Stimulated activated CD4-positive, alpha-beta T cell treated with anti-CD3 and anti-CD28 coated beads, TNF-alpha, amount 100 ng/mL, for 24 hours (primary cell): ENCODE measurements at regions not wholly inside any gene's neighbourhood (a gene's known extent, or its start where the extent isn't known, plus 50 kb on each side); places are given as distances from the start of the nearest gene placed in this dataset.
"Not testable (repeated sequence)": the region's sequence is repeated elsewhere in the genome, so short reads cannot be mapped to it uniquely, and the experiment has no call there.

Experiments used
- DNase-seq, 3 experiments: peaks; one replicate each; pipeline ENCODE4 v3.0.0-alpha.2; 2020; ENCODE audit warnings: low read depth in 3 of 3

DNA sequence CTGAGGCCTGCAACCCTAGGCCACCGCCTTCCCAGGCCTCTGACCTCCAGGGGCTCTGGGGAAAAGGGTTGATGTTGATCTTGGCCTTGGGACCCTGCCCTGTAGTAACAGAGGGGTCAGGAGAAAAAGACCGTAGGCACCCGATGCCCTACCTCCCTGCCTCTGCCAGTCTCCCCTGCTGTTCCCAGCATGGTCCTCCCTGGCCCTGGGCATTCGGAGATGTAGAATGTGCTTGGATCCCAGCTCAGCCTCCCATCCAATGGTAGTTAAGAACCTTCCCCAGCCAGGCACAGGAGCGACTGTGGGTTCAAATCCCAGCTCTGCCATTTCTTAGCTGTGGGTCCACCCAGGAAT lies 72.0 kb upstream of the TARDBP start:
- no peak for DNase-seq

DNA sequence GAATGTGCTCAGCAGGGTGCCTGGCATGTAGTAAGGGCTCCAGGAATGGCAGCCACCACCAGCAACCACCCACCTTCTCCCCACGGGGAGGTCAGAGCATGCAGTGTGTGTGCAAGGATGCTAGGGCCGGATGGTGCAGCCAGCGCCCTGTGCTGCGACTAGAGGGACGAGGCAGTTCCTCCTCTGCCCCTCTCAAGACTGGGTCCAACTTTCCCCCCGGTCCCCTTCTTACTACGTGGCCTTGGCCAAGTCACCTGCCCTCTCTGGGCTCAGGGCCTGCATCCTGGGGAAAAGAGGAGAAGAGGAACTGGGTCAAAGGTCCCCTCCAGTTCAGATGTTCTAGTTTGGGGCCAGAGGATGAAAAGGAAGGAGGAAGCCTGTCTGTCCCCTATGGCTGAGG lies 71.6 kb upstream of the TARDBP start:
- DNase-seq = no peak

DNA sequence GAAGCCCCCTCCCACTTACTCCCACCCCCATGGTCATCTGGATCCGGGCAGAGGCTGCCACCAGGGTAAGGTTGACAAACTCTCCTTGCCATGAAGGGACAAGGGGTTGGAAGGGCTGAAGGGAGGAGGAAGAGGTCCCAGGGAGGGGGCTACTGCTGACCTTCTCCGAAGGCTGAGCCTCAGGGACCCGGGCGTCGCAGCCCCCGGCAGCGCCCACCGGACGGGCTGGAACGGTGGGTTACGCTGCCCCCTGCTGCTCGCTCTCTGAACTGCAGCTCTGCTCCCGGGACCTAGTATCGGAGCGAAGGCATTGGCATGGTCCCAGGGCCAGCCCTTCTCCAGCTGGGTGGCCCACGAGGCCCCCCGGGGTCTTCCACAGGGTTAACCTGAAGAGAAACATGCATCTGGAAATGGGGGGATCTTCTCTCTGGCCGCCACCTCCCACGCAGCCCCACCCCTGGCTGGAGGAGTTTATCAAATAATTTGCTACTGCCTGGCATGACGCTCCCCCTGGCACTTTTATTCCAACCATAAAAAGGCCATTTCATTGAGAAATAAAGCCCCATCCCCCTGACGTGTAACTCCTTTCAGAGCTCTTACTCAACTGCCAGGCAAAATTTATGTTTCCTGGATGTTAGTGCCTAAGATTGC lies 70.4 kb upstream of the TARDBP start:
- peak; percentile 29 to 64 (median 55) for DNase-seq

DNA sequence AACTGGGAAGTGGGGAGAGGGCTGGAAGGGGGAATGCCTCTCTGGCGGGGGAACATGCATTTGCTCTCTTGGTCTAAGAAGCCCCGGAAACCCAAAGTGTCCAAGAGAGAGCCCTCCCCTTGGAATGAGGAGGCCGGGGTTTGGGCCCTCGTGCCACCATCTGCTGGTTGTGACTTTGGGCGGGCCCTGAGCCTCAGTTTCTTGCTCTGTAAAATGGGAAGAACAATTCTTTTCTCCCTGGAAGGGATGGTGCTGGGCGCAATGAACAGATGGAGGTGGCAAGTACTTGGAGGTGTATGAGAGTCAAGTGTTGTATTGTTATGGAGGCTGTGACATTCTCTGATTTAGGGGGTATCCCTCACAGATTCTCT lies 69.9 kb upstream of the TARDBP start:
- no peak for DNase-seq

DNA sequence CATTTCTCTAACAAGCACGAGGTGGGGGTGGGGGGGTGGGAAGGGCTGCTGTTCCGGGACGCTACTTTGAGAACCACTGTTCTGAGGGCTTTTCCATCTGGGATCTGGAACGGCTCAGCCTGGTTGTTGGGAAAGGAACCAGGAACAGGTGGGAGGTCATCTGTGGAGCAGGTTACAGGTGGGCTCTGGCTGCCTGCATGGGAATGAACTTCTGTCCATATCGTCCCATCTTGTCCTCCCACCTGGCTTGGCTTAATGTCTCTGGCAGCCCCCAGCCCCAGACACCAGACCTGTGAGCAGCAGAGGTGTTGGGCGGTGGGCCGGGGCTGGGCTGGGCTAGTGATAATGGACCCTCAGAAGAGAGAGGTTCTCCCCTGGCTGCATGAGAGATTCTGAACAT lies 69.4 kb upstream of the TARDBP start:
- DNase-seq = no peak

DNA sequence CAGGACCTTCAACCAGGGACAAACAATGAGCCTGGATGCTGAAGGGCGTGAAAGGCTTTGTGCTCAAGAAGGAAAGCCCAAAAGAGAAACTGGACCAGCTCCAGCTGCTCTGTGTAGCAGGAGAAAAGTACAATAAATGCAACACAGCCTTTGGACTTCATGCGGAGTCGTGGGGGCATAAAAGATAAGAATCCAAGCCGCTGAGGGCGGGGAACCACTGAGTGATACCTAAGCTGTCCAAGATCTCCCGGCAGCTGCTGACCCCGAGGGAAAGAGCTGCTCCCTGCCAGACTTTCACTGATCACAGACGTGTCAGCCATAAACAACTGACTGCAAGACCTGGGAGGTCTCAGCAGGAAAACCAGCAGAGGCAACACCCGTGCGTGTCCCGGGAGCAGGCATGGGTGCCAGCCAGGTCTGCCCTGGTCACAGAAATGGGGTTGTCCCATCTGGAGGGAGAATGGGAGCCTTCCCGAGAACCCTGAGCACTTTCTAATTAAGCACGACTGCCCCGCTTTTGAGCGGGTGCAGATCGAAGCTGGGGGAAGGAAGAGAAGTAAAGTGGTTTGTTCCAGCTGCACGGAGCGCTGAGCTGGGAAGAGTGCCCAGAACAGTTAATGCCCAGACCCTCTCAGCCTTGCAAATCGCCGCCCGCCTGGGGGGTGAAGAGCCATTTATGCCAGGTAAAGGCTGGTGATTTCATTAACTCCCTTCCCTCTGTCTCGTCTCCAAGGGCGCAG lies 68.3 kb upstream of the TARDBP start:
- DNase-seq = no peak

DNA sequence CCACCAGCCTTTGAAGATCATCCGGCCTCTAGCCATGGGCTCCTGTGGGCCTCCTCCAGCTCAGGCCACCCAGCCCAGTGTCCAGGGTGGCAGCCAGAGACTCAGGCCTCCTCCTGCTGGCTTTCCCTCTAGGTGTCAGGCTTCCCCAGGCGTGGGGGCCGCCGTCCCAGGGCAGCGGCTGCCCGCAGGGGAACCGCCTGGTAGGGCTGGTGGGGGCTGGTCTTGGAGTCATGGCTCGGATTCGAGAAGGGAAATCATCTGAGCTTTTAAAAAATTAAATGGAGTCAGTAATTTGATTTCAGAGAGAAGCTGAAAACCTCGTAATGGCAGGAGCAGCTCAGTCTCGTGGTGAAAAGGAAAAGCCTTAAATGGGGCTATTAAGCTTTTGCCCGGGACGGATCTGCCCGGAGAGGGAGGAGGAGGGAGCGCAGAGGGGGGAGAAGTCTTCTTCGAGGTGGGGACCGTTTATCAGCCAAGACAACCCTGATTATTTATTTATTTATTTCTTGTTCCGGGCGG lies 66.4 kb upstream of the TARDBP start:
- no peak for DNase-seq

DNA sequence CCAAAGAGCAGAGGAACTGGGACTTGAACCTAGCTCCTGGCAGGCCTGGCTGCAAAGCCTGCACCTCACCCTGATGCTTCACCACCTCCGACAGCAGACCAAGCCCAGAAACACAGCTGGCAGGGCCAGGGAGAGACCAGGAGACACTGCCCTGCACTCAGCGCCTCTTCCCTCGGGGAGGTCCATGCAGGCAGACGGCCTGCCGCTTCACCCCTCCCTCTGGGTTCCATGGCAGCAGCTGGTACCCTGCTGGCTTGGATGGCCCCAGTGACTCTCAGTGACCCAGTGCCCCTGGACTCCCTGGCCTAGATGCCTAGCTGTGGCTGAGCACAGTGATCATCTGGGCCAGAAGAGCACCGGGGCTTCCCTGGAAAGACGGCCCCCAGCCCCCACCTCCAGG lies 65.3 kb upstream of the TARDBP start:
- DNase-seq = no peak

DNA sequence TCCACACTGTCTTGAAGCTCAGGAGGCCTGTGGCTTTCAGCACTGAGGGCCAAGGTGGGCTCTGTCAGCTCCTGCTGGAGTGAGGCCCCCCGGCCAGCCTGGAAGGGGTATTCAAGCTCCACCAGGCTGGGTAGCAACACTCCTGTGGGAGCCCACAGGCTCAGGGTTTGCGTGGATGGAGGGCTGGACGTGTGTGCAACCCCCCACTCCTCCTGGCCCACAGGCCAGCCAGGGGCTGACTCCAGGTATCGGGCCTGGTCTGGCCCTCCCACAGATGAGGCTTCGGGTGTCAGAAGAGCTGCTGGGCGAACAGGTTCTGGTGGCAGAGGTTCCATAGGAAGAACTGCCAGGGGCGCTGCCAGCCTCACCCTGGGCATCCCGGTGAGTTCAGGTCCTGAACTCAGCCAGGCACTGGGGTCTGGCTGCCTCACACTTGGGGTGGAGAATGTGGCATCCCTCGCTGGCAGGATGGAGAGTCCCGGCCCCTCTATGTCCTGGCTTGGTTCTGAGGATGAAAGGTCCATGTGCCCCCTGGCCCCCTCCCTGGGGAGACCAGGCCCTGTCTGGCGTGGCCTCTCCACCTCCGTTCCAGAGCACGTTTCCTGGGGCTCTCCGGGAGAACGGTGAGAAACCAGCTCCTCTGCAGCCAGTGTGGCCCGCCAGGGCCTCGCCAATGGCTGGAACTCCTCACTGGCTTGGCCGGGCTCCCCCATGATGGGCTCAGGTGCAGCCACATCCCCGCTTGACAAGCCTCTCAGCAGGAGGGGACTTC lies 64.6 kb upstream of the TARDBP start:
- DNase-seq = no peak

DNA sequence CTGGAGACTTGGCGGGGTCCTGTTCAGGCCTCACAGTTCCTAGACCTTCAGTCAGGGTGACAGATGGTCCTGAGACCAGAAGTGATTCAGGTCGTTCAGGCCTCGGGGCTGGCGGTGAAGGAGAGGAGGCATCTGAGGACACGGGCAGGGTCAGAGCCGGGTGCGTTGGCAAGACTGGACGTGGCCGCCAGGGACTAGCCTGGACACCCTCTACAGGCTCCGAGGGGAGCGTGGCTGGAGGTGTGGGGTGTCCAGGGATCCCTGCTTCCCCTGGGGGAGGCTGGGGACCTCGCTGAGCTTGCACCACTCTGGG lies 64.0 kb upstream of the TARDBP start:
- DNase-seq = no peak

DNA sequence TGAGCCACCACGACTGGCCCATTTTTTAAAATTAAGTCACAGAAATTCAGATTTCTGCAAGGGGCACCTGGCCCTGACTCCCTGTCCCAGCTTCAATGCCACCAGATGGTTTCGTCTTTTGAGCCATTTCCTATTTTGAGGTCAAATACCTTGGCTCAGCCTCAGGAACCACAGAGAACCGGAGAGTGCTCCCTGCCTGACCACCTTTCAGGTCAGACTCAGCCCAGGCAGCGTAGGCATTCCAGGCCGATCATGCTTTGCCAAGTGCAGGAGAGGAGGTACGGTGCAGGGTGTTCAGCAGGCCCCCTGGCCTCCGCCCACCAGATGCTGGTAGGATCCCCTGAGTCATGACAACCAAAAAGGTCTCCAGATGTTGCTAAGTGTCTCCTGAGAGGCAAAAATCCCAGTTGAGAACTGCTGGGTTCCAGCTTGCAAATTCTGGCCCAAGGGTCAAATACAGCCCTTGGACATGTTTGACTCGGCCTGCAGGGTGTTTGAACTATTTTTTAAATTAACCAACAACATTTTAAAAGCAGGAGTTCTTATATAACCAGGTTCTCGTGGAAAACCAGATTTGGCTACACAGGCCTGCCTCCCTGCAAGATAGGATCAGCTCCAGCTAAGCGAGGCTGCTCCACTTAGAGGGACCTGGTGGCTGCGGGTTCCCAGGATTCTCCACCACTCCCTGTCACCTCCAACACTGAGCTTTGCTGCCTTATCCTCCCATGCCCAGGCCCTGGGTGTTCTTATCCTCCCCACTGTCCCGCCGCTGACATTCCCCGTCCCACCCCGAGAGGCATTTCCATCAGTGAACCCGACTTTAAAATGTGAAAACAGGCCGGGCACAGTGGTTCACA lies 61.9 kb upstream of the TARDBP start:
- no peak for DNase-seq

DNA sequence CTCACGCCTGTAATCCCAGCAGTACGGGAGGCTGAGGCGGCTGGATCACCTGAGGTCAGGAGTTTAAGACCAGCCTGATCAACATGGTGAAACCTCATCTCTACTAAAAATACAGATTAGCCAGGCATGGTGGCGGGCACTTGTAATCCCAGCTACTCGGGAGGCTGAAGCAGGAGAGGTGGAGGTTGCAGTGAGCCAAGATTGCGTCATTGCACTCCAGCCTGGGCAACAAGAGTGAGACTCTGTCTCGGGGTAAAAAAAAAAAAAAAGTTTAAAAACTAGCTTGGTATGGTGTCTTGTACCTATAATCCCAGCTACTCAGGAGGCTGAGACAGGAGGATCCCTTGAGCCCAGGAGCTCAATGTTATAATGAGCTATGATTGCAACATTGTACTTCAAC lies 61.2 kb upstream of the TARDBP start:
- DNase-seq = not testable (repeated sequence)

DNA sequence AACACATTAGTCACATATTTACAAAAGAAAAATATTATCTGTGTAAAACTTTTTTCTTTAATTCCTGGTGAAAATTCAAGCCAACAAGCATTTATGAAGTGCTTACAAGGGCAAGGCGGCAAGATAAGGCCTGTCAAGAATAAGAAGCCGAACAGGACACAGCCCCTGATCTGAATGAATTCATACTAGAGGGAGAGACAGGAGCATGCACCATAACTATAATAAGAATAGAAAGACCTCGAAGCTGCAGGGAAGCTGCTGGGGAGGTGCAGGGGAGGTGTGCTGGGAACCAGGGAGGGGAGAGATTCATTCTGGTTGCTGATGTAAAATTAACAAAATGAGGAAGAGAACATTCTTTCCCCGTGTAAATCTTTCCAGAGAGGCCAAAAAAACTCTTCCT lies 60.5 kb upstream of the TARDBP start:
- DNase-seq = no peak

DNA sequence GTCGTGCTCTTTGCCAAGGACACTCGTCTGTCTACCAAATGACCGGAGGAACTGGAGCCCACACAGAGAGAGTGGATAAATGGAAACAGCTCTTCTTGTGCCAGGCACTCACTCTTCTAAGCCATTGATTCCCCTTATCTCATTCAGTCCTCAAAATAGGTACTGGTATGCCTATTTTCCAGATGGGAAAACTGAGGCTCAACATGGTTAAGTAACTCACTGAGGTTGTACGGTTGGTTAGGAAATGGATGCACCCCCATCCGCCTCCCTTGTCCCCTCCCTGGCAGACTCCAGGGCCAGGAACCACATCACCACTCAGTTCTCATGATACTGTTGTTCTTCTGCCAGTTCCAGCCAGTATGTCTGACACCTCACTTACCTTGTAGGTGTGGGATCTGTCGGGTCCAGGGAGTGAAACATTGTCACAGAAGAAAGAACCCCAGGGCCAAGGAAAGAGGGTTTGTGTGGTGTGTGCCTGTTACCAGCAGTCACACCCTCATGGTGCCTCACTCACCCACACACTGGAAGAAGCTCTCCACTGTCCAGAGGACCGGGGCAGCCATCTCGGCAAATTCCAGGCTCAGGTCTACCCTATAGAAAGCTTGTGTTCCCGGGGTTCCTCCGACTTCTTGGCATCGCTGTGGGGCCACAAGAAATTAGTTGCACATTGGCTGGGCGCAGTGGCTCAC lies 58.8 kb upstream of the TARDBP start:
- DNase-seq = no peak

DNA sequence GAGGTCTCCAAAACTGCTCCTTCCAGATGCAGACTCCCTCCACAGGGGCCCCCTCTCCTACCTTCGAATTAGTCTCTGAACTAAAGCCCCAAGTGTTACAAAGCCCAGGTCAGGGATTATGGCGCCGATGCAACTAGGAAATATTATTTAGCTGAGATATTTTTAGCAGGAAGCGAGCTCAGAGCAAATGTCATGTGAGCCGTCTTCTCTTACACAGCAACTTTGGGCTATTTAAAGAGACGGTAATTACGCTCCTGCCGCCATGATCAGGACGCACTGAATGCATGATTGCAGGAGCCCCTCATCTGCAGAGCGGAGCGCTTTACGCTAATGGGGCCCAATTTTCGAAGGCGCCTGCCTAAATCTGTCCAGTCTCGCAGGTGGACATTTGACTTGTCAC lies 55.3 kb upstream of the TARDBP start:
- DNase-seq = no peak

DNA sequence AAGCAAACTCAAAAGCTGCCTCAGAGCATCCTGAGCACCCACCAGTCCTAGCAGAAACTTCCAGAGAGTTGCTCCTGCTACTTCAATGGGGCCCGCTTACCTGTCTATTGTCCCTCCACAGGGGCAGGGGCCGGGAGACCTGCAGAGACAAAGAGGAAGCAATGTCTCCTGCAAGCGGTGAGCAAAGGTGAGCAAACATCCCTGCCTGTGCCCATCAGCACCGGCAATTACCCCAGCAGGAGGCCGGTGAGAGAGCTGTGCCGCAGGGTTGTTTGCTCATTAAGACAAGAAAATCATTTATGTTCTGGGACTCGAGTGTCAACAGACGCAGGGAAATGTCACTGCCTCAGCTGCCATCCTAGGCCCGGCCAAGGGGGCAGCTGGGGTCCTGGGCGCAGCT lies 53.8 kb upstream of the TARDBP start:
- DNase-seq = no peak

DNA sequence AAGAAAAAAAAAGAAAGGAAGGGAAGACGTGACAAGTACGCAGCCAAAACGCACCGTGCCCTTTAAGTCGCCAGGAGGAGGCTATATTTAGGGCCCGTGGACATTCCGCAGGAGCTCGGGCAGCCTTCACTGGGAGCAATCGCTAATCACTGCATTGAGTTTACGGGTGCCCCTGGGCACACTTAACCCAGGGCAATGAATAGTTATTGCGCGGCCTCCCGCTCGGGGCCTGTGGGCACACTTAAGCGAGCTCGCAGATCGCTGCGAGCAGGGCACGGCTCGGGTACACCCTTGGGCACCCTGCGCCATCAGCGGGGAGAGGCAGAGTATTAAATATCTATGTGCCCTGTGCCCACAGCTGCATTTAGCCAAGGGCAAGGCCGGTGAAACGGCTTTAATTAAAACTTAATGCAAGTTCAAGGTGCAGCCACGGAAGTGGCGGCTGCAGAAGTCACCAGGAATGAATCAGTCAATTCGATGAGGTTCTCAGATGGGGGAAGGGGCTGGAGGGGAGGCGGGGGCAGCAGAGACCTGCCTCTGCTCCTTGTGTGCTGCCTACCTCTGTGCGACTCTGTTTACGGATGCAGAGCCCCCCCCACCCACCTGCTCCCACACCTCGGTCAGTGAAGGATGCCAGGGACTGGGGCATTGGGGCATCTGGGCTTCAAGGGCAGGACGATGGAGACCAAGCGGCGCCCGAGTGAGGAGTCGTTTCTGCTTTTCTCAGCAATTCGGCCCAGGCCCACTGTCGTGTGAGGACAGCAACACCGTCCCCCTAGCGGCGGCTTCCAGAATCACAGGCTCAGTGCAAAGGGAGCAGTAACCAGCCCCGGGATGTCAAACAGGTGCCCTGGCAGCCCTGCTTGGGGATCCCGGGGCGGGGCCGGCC lies 51.8 kb upstream of the TARDBP start:
- DNase-seq = peak; percentile 73 to 86 (median 77)

DNA sequence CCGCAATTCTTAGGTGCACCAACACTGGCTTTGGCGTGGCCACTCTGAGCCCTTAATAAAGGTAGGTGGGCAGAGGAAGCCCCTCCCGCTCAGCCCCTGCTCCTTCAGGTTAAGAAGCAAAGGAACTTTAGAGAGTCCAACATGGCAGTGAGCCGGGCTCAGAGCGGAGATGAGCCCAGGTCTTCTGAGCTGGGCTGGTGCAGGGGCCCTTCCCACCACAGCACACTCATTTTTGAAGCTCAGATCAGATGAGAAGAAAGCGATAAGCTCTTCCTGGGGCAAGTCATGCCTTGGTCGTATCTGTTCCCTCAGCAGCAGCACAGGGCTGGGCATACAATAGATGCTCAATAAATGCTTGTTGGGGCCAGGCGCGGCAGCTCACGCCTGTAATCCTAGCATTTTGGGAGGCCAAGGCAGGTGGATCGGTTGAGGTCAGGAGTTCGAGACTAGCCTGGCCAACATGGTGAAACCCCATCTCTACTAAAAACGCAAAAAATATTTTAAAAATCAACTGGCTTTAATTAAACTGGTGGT lies 51.1 kb upstream of the TARDBP start:
- DNase-seq = no peak

DNA sequence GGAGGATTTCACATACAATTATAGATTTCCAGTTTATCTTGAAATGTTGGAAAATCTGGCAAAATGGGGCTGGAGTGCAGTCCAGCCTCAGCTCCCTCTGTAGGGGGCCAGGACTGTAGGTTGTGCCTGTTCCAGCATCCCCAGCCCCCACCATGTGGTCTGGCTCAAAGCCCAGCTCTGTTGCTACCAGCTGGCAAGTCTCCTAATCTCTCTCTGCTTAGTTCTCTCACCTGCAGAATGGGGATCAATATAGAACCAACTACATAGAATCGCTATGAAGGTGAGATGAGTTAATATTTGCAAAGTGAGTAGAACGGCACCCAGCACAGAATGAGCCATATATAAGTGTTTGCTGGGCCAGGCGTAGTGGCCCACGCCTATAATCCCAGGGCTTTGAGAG lies 50.0 kb upstream of the TARDBP start:
- no peak for DNase-seq
